HuH-7 (cell line): ENCODE measurements at regions not wholly inside any gene's neighbourhood (a gene's known extent, or its start where the extent isn't known, plus 50 kb on each side); places are given as distances from the start of the nearest gene placed in this dataset.

ENCODE experiments used
- DNase-seq: peaks from one replicate; pipeline ENCODE4 v3.0.0; 2011; ENCODE audit warnings: low spot score

DNA sequence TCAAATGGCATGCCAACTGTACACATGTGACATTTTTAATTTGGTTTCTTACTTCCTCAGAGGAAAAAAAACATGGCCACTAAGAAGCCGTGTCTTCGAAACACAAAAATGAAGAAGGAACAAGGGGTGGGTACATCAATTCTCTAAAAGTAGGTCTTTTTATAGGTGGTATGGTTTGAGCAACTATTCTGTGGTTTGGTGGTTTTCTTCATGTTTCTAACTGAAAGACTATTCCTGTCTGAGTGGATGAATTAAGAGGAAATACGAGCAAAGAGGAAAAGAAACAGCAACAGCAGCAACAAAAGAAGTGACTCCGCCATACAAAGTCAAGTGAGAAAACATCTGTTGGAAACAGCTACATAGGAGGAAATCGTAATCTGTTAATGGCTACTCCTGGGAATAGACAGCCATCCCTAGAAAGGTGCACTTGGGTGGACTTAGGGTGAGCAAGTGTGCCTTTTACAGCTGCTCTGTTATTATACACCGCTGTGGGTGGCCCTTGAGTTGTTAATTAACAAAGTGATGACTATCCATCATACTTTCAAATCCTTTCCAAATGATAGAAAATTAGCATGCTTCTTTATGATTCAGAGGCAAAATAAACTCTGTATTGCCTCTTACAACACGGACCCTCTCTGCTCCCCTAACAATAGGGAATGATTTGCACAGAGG is 575.8 kb downstream of the TLE1 start:
- no peak for DNase-seq

DNA sequence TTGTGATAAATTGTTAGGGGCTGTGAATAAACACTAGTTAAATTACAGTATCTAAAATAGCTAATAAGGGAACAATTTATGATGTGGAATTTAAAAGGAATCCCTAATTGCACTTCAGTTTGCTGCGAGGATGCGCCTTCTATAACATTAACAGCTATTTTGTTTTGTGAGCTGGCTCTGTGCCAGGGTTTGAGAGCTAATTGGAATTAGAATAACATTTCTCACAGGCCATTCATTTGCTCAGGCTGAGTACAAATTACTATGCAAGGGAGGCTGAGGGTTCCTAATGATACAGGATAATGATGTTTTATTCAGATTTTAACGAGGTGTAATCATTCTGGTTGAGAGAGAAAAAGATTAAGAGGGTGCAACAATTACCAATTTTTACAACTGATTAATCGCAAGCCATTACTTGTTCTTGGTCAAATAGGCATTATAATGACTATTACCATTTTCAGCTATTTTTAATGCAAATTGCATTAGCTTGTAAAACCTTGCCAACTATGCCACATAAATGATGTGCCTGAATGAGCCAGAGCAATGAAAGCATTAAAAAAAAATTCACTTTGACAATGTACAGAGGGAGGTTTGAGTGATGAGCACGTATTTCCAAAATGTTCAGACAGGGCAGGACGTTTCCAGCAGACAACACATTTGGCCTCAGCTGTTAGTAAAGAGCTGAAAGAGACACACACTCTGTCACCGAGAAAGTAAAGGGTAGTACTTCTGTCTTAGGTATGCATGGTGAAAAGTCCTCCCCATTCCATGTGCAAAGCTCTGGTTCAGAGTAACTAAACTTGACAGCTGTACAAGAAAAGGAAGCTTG is 576.5 kb downstream of the TLE1 start:
- DNase-seq, result no peak

DNA sequence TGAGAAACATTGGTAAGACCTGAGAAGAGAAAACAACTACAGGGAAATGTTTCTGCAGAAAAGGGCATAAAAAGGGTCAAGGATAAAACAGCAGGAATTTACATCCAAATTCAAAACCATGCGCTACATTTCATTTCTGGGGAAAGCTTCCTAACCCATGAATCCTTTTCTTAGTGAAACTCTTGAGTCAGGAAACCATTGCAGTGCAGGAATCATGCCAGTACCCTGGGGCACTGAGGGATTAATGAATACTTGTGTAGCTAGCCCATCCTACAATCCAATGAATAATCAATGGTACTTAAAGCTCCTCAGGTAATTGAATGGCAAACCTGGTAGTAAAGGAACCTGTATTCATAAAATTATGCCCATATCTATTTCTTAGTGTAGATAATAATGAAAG is 580.5 kb downstream of the TLE1 start:
- DNase-seq, result no peak

DNA sequence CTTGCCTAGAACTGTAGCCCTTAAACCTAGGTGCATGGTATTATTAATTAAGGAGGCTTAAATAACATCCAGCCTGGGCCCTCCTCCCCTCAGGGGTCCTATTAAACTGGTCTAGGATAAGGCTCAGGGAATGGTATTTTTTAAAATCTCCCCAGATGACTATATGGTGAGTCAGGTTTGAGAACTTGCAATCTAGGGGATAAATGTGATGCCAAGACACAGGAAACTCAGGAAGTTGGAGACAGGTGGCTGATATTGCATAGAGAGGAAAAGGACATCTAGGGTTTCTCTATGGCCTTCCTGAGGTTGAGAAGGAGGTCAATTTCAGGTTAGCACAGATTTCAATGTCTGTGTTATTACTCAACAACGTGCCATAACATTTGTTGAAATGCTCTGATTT is 581.0 kb downstream of the TLE1 start:
- no peak for DNase-seq

DNA sequence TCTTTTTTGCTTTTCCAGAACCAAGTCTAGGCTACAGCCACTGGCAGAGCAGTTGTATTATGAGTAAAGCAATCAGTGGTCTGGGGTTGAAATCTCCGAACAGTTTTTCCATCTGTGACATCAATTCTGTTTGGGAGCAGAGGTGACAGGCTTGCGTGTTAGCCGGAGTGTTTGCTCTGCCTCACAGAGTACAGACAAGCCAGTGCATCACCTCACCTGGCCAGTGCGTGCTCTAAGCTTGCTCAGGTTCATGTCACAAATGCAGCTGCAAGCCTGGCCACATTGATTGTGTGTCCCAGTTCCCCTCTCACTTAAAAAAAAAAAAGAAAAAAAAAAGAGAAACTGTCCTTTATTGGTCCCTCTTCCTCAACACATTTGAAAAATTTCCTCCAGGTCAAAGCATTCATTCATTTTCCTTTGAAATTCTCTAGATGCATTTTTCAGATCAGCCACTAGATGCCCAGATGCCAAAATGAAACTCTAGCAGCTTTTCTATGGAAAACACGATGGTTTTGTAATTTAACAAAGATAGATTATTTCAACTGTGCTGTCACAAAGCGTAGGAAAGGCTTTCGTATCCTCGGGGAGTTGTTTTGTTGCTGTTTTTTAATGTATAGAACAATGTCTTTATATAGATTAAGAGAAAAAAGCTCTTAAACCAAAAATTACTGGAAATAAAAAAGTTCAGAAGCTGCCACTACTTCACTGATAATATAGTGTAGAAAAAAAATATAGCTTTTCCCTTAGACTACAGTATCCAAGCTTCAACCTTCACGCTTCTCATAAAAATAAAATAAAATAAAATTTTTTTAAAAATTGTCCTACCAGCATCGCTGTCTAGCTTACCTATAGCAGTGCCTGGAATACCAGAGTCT is 585.5 kb downstream of the TLE1 start:
- DNase-seq, result peak; percentile 4

DNA sequence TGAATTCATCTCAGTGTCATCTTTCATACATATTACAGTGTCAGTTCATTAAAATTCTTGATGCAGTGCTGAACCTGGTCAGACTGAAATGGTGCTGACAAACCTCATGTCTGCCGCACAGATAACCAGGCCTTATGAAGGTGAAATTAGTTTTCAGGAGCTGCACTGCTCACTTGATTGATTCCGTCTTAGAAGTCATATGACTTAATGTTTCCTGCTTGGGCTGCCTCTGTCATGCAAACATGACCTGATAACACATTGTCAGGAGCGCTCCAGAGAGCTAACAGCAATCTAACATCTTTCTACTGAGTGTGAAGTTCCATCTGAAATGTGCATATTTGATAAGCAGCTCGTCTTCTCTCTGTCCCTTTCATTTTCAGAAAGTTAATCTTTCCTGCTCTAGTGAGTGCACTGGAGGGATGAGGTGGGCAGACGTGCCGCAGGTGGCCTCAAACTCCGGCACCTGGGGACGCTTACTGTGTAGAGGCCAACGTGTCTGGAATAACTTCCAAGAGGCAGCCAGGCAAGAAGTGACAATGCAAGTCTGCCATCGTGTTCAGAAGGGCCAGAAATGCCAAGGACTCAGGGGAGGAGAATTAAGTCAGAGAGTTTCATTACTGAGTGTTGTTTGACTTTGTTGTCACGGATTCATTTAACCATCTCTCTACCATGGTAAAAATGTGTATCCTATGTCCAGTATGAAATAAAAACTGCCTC is 592.1 kb downstream of the TLE1 start:
- DNase-seq, result no peak

DNA sequence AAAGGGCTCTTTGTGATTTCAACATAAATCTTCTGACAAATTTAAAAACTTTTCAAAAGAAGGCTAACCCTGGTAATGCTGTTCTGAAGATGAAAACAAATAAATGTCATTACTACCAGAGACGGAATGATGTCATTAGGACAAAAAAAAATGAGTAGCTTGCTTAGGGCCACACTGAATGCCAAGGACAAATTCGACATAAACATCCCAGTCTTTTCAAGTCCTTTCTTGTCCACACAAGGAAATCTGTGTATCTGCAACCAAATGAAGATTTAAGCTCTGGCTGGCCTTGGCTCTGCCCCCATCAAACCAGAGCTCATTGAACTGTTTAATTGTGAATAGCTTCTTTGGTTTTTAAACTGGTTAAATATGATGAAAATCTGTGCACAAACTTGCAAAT is 592.7 kb downstream of the TLE1 start:
- no peak for DNase-seq

DNA sequence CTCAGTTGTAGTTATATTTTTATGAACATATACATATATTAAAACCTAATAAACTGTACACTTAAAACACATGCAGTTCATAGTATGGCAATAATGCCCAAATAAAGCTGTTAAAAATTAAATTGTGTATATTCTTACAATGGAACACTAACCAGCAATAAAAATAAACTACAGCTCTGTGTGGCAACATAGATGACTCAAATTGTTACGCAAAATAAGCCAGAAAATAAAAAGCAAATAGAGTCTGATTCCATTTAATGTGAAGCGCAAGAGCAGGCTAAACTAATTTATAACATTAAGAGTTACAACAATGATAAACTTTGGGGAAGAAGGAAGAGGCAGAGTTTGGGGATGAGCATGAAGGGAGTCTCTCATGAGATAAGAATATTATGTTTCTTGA is 597.3 kb downstream of the TLE1 start:
- no peak for DNase-seq

DNA sequence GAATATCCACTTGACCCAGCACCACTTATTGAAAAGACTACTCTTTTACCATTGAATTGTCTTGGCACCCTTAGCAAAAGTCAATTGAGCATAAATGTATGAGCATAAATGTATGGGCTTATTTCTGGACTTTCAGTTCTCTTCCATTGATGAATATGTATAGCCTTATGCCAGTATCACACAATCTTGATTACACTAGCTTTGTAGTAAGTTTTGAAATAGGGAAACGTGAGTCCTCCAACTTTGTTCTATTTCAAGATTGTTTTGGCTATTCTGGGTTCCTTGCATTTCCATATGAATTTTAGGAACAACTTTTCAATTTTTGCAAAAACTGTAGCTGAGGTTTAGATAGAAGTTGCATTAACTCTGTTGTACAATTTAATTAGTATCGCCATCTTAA is 601.0 kb downstream of the TLE1 start:
- no peak for DNase-seq

DNA sequence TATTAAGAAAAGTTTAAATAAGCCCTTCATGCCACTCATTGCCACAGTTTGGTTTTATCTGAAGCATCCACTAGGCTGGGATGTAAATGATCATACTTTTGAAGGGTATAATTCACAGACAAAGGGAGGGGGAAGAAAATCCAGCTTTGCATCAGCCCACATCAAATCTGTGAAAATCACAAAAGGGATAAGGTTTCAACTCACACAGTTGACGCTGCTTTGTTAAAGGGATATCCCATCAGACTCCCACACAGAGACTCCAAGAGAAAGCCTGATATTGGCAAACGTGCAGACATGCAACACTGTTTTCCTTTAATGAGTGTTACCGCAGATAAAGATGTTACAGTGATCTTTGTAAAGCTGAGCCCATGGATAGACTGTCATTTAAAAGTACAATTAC is 602.9 kb downstream of the TLE1 start:
- DNase-seq, result no peak

DNA sequence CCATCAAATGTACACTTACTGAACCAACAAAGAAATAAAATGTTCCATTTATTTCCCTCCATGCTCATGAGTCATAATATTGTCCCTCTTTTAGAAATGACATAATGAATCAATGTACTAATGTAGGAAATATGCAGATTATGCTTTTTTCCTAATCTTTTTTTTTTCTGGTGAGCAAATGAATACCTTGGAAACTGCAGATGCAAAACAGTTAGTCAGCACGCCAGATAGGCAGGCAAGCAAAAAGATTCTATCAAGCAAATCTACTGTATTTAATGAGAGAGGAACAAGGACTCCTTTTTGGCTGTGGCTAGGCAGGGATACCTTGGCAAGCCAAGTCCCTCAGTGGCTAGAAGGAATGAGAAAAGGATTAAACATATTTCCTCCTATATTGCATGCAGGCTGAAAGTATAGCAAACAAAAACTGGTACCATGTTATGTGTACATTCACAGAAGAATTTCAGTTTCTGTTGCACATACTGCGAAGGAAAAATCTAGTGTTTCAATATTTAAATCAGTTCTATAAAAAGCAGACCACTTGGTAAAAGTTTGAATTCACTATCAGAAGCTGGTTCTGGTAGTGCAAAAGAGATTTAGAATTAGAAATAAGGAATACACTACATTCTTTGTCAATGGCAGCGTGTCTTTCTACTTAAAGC is 605.4 kb downstream of the TLE1 start:
- DNase-seq, result no peak

DNA sequence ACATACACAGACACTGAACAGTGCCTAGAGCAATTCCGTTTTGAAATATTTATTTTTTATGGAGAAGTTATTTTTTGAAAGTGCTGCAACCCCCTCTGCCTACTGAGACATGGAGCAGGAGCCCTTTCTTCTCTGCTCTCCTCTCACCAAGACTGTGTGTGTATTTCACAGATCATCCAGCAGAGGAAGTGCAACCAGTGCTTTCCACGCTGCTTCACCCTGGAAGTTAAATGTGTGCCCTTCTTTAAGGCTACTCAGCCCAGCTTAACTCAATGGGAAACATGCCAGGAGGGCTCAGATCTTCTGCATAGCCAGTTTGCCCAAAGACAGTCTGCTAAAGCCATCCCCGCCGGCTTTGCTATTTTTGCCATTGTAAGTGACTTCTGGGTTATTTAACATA is 606.3 kb downstream of the TLE1 start:
- DNase-seq, result no peak

DNA sequence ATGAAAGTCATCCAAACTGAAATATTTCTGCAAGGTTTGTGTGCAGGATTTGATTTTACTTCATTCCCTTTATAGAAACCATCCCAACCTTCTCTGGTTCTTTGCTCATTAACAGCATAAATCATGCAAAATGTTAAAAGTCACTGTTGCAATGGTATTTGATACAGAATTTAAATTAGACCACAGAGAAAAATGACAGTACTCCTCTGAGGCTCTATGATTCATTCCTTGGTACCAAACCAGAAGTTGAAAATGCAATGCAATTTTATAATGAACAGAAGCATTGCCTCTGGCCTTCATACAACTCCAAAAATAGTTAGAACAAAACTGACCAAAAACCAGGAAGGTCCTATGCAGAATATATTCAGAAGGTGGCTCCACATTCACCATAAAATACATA is 607.1 kb downstream of the TLE1 start:
- no peak for DNase-seq

DNA sequence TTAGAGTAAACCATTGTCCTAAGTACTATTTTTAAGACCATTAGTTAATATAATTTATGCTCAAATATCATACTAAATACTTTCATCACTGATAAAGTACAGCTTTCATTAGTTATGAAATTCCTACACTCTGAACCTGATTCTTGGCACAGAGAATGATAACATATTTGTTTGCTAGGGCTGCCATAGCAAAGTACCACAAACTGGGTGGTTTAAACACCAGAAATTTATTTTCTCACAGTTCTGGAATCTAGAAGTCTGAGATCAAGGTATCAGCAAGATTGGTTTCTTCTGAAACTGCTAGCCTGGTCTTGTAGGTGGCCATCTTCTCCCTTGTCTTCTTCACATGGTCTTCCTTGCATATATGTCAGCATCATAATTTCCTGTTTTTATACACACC is 608.4 kb downstream of the TLE1 start:
- no peak for DNase-seq

DNA sequence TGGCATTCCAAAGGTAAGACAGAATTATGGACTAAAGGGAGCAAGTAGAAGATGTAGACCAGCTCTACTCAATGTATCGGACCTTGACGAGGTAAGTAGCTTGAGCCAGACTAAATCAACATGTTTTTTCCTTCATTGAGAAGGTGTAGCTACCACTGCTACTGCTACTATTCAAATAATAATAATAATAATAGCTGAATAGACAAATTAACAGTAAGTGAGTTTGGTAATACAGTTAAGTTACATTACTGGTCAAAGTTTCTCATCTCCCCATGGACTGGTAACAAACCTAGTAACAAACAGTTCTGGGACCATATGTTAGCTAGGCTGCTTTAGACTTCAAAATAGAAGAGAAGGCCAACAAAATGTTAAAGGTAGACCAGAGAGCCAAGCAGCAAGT is 609.2 kb downstream of the TLE1 start:
- DNase-seq, result no peak

DNA sequence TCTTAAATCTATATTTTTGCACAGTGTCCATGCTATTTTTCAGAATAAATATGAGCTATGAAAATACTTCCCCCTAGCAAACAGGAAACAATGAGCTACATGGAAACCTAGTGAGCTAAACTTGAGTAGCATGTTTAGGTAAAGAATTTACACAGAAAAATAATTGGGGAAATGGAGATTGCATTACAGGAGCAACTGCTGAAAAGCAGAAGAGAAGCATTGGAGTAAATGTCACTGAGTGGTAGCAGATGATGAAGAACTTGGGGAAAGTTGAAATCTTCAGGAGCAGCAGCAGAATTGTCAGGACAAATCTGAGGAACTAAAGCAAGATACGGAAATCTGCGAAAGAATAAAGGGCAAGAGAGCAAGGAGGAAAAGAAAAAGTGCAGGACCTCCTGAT is 610.3 kb downstream of the TLE1 start:
- no peak for DNase-seq

DNA sequence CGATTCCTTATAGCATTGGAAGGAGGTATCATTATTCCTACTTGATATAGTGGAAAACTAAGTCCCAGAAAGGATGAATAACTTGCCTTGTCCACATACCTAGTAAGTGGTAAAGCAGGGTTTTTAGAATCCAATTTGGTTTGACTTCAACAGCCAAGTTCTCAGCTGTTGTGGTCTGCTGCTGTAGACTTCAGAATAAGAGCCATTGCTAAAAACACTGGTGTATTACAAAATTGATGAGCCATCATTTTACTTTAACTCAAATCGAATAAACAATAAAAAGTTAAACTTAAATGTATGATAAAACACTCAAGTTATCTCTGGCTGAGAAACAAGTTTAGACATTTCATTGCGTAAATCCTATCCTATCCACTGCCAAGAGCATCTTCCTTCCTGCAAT is 610.8 kb downstream of the TLE1 start:
- no peak for DNase-seq

DNA sequence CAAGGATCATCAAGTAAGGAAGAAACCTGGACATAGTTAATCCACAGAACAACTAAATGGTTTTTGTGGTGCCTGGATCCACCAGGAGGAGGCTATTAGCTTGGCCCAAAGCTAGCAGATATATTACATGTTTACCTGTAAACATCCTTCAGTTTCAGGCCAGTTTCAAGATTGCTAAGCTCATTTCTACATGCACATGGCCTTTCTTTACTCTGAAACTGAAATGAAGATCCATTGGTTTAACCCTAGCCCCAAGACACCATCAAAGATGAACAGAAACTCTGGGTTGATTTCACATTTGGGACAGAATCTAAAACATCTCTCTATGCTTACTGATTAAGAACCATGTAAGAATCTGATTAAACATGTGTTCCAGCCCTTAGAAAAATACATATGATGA is 611.8 kb downstream of the TLE1 start:
- no peak for DNase-seq

DNA sequence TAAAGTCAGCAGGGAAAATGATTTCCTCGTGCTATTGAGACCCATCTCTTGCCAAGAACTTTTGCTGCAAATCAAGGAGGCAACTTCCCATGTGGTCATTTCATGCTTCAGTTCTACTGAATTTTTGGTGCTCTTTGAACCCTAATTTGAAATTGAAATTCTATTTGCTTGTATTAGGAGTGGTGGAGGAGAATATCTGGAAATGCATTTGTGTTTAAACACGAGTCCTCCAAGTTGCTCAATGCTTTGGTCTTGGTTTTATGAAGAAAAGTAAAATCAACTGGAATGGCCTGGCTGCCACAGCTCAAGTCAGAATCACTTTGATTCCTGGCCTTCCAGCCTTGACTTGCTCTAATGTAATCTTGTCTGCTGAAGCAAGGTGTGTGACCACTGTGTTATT is 613.2 kb downstream of the TLE1 start:
- no peak for DNase-seq

DNA sequence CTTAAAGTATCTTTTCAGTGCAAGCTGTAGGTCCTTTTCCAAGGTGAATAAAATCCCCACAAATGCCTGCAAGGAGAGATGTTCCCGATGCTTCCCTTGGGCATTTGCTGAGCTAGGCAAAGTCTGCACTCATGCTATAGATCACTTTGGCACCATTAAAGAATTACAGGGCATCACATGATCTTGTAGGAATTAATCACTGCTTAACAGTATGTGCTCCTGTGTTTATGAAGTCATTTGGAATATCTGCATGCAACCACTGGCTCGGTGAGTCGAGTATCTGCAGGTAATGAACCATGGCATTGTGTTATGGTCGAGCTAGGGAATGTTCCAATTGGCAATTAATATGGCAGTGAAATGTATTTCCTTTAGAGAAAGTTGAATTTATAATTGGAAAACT is 615.1 kb downstream of the TLE1 start:
- no peak for DNase-seq

DNA sequence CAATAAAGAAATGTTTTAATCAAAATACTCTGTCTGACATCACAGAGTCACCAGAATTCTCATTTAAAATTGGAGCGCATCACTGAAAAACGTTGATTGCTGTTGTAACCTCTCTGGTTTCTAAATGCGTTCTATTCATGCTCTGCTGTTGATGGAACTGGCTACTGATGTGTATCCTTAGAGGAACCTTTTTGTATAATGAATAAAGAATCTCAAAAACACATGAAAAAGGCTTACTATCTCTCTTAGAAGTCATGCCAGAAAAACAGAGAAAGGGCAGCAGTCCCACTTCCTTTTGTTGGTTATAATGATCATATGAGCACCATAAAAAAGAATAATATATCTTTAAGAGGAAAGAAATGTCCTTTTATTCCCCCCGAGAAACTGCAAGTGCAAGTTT is 615.5 kb downstream of the TLE1 start:
- no peak for DNase-seq

DNA sequence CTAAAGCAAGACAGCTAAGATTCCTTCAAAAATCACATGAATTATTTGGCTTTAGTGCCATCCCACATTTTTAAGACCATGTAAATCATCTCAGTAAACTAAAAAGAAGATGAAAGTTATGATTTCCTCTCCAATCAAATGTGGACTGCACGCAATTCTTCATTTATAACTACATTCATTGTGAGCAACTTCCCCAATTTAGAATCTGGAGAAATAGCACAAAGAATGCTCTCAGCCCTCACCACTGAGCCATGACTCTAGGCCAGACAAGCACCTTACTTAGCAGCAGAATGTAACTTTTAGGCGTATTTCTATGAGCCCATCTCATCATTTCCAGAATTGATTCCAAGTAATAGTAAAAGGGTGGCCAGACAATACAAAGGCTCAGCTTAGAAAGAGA is 616.6 kb downstream of the TLE1 start:
- DNase-seq, result no peak
